OCI-LY7 (cell line): ENCODE measurements at regions not wholly inside any gene's neighbourhood (a gene's known extent, or its start where the extent isn't known, plus 50 kb on each side); places are given as distances from the start of the nearest gene placed in this dataset.

Experiments
- BruUV-seq: library from RNA; stranded (reverse); fragments of 400-500 nt; replicated peaks from 2 replicates; lab custom pipeline; 2021; lab: Mats Ljungman, UMichigan
- CTCF ChIA-PET: fragments of 300-600 bp; sonication (Branson Sonifier 250); formaldehyde crosslinking; loops from one replicate; lab custom pipeline; 2022; ENCODE audit warnings: antibody characterized with exemption; ENCODE audit not compliant: unreplicated experiment; lab: Charles Lee
- POLR2A ChIA-PET: fragments of 300-600 bp; sonication (Branson Sonifier 250); formaldehyde crosslinking; loops from one replicate; lab custom pipeline; 2022; ENCODE audit warnings: antibody characterized with exemption; lab: Charles Lee
- DNase-seq: peaks from one replicate; pipeline ENCODE4 v3.0.0-alpha.2; 2015; ENCODE audit warnings: low spot score
- H2AFZ ChIP-seq: fragments of 200-600 bp; sonication (generic), shearing (Covaris generic); 2 replicates; pipeline ENCODE4 v1.6.1; 2014; ENCODE audit warnings: mild to moderate bottlenecking, antibody characterized with exemption, low read length, moderate library complexity
- H3K27ac ChIP-seq: fragments of 200-600 bp; sonication (generic); 2 replicates; pipeline ENCODE4 v1.5.1; 2014; ENCODE audit warnings: mixed run types, low read depth, mild to moderate bottlenecking, moderate library complexity, low read length, inconsistent platforms; ENCODE audit not compliant: poor library complexity, severe bottlenecking
- H3K36me3 ChIP-seq: fragments of 200-600 bp; sonication (generic); 2 replicates; pipeline ENCODE4 v1.6.1; 2014; ENCODE audit warnings: mild to moderate bottlenecking, antibody characterized with exemption, low read length, moderate library complexity, mixed read lengths; ENCODE audit not compliant: insufficient read depth
- H3K4me1 ChIP-seq: fragments of 200-600 bp; sonication (generic); 2 replicates; pipeline ENCODE4 v1.5.1; 2014; ENCODE audit warnings: mild to moderate bottlenecking, low read length; ENCODE audit not compliant: insufficient read depth, poor library complexity, severe bottlenecking
- H3K4me2 ChIP-seq: fragments of 200-600 bp; sonication (generic); 2 replicates; pipeline ENCODE4 v1.6.1; 2014; ENCODE audit warnings: mild to moderate bottlenecking, low read length
- H3K4me3 ChIP-seq: fragments of 200-600 bp; sonication (generic); 2 replicates; pipeline ENCODE4 v1.5.1; 2014; ENCODE audit warnings: mild to moderate bottlenecking, low read depth, low read length; ENCODE audit not compliant: poor library complexity, severe bottlenecking
- H3K79me2 ChIP-seq: fragments of 200-600 bp; sonication (generic); 2 replicates; pipeline ENCODE4 v1.6.1; 2016; ENCODE audit warnings: low read depth, mild to moderate bottlenecking, low read length, moderate library complexity, mixed read lengths; ENCODE audit not compliant: insufficient read depth
- H3K9me2 ChIP-seq: fragments of 200-600 bp; sonication (generic); 2 replicates; pipeline ENCODE4 v1.6.1; 2016; ENCODE audit warnings: mild to moderate bottlenecking, low read length, mixed read lengths; ENCODE audit not compliant: insufficient read depth
- H3K9me3 ChIP-seq: fragments of 200-600 bp; sonication (generic); 2 replicates; pipeline ENCODE4 v1.6.1; 2014; ENCODE audit warnings: mild to moderate bottlenecking, mixed run types, low read length, mixed read lengths
- H4K20me1 ChIP-seq: fragments of 200-600 bp; sonication (generic); 2 replicates; pipeline ENCODE4 v1.6.1; 2014; ENCODE audit warnings: mild to moderate bottlenecking, antibody characterized with exemption, low read length, moderate library complexity, mixed read lengths; ENCODE audit not compliant: insufficient read depth
- CTCF ChIP-seq: fragments of 200-600 bp; sonication (generic); conservative IDR thresholded peaks from 2 replicates; pipeline ENCODE4 v1.5.1; 2014; ENCODE audit warnings: mild to moderate bottlenecking, antibody characterized with exemption, low read length, moderate library complexity, mixed read lengths
- EZH2phosphoT487 ChIP-seq: fragments of 200-600 bp; sonication (generic); IDR thresholded peaks from 2 replicates; pipeline ENCODE4 v1.6.1; 2018; ENCODE audit warnings: low read depth, borderline replicate concordance, mild to moderate bottlenecking, mixed run types, antibody characterized with exemption, low read length, moderate library complexity, mixed read lengths
- intact Hi-C: fragments of 100-400 bp; cut with micrococcal nuclease; formaldehyde crosslinking; loops from one replicate; pipeline ENCODE4 v1.10.0; 2022; ENCODE audit not compliant: unreplicated experiment

GRCh38 chr6:138659998-138660397 lies 113.6 kb upstream of the CCDC28A start:
- Histone ChIP-seq H3K4me2 (no peak overlapping the region), H3K4me1 (no peaks in the 10 kb centered on the region), H3K9me2 (no peaks in the 10 kb centered on the region), H3K36me3 (no peaks in the 10 kb centered on the region), H3K4me3 (no peak overlapping the region), H3K9me3 (no peaks in the 10 kb centered on the region), H2AFZ (no peak overlapping the region), H3K27ac (no peak overlapping the region), H4K20me1 (no peaks in the 10 kb centered on the region), H3K79me2 (no peaks in the 10 kb centered on the region)
- no TSS peak for BruUV-seq
- intact Hi-C loops = no loop called here
- ChIA-PET CTCF (no interaction called here), POLR2A (interaction anchor here (0.5 to 1.1 kb wide), 3 partner anchors 22 to 385 kb away, joined by 3 to 4 read pairs (median 3); no protein-coding TSS in a partner anchor)
- TF ChIP-seq EZH2phosphoT487 (no peak), CTCF (no peak)
- no peak for DNase-seq

GRCh38 chr6:138662471-138662870 lies 111.1 kb upstream of the CCDC28A start:
- CTCF ChIA-PET = no interaction called here
- no TSS peak for BruUV-seq
- Histone ChIP-seq H3K9me2 (no peaks in the 10 kb centered on the region), H4K20me1 (no peaks in the 10 kb centered on the region), H3K4me1 (no peaks in the 10 kb centered on the region), H3K4me2 (no peak overlapping the region), H3K79me2 (no peaks in the 10 kb centered on the region), H3K4me3 (no peak overlapping the region), H3K9me3 (no peaks in the 10 kb centered on the region), H3K36me3 (no peaks in the 10 kb centered on the region), H2AFZ (no peak overlapping the region), H3K27ac (no peak overlapping the region)
- no peak for DNase-seq
- POLR2A ChIA-PET = interaction anchor here (0.6 kb wide), 1 partner anchor 1465 kb away, joined by 3 read pairs; no protein-coding TSS in a partner anchor
- intact Hi-C loops = no loop called here
- TF ChIP-seq CTCF = no peak
- TF ChIP-seq EZH2phosphoT487 = no peak

GRCh38 chr6:138663892-138664291 lies 109.7 kb upstream of the CCDC28A start:
- no peak overlapping the region for H3K4me3 ChIP-seq
- H3K9me3 ChIP-seq = no peaks in the 10 kb centered on the region
- no peaks in the 10 kb centered on the region for H4K20me1 ChIP-seq
- BruUV-seq = no TSS peak
- no peak overlapping the region for H2AFZ ChIP-seq
- ChIA-PET POLR2A (no interaction called here), CTCF (no interaction called here)
- intact Hi-C loops = no loop called here
- TF ChIP-seq EZH2phosphoT487 (no peak), CTCF (no peak)
- no peaks in the 10 kb centered on the region for H3K36me3 ChIP-seq
- no peak for DNase-seq
- H3K79me2 ChIP-seq = no peaks in the 10 kb centered on the region
- no peaks in the 10 kb centered on the region for H3K9me2 ChIP-seq
- H3K27ac ChIP-seq = no peak overlapping the region
- no peak overlapping the region for H3K4me2 ChIP-seq
- no peaks in the 10 kb centered on the region for H3K4me1 ChIP-seq
